ENCODE measurements at regions not wholly inside any gene's neighbourhood (a gene's known extent, or its start where the extent isn't known, plus 50 kb on each side); places are given as distances from the start of the nearest gene placed in this dataset.

DNA sequence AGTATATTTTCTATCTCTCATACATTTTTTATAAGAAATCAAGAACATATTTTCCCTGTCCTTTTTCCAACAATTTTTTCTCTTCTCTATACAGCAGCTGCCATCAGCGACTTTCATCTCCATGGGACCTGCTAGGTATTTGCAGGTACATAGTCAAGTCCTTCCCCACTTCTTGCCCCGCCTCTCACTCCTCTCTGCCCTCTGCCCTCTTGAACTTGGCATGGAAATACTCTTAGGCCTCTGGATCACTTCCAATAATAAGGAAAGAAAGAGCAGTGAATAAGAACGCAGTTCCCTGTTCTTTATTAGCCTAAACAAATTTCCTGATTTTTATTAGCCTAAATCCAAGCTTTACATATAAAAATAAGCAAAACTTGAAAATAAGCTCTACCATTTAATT is 353.1 kb downstream of the SEC23A start:
- no peak for TF ChIP-seq GATA2 (IDR thresholded peaks at IDR 0.05; ENCODE audit: low read depth, low read length)
- no peak for TF ChIP-seq GATA3 (IDR thresholded peaks at IDR 0.05; ENCODE audit: low read depth, low read length)

Data from SH-SY5Y (cell line).